Hematopoietic multipotent progenitor cell treated with erythropoietin and hydrocortisone succinate and interleukin-3 and kit ligand, for 6 days (in vitro differentiated cells): ENCODE measurements at regions not wholly inside any gene's neighbourhood (a gene's known extent, or its start where the extent isn't known, plus 50 kb on each side); places are given as distances from the start of the nearest gene placed in this dataset.

Experiments
- DNase-seq: peaks from one replicate; pipeline ENCODE4 v3.0.0-alpha.2; 2015

- DNase-seq: no peak
Measured at GRCh38 chr18:72342933-72343332, 201.2 kb downstream of the CBLN2 start.

GRCh38 chr18:72339976-72340375 lies 204.2 kb downstream of the CBLN2 start:
- no peak for DNase-seq

GRCh38 chr18:72336786-72337185 lies 207.4 kb downstream of the CBLN2 start:
- no peak for DNase-seq

- DNase-seq: no peak
Measured at GRCh38 chr18:72329533-72329932, 214.6 kb downstream of the CBLN2 start.

GRCh38 chr18:72325307-72325706 lies 218.8 kb downstream of the CBLN2 start:
- no peak for DNase-seq

- no peak for DNase-seq
Measured at GRCh38 chr18:72324677-72325076, 219.5 kb downstream of the CBLN2 start.

GRCh38 chr18:72316497-72316896 lies 227.6 kb downstream of the CBLN2 start:
- DNase-seq: no peak

GRCh38 chr18:72283148-72283925 lies 260.8 kb downstream of the CBLN2 start:
- DNase-seq: no peak

GRCh38 chr18:72273025-72273424 lies 271.1 kb downstream of the CBLN2 start:
- DNase-seq: no peak

GRCh38 chr18:72261590-72261989 lies 282.6 kb downstream of the CBLN2 start:
- DNase-seq: no peak

- DNase-seq: no peak
Measured at GRCh38 chr18:72246076-72246475, 298.1 kb downstream of the CBLN2 start.

- DNase-seq: no peak
Measured at GRCh38 chr18:72235422-72235821, 308.7 kb downstream of the CBLN2 start.

GRCh38 chr18:72233106-72233505 lies 311.0 kb downstream of the CBLN2 start:
- no peak for DNase-seq

GRCh38 chr18:72232644-72233043 lies 311.5 kb downstream of the CBLN2 start:
- no peak for DNase-seq

GRCh38 chr18:72225958-72226357 lies 318.2 kb downstream of the CBLN2 start:
- no peak for DNase-seq

GRCh38 chr18:72223733-72224132 lies 320.4 kb downstream of the CBLN2 start:
- DNase-seq: no peak

GRCh38 chr18:72208920-72209676 lies 335.0 kb downstream of the CBLN2 start:
- DNase-seq: no peak

GRCh38 chr18:72207280-72207679 lies 336.9 kb downstream of the CBLN2 start:
- DNase-seq: no peak

- no peak for DNase-seq
Measured at GRCh38 chr18:72206814-72207213, 337.3 kb downstream of the CBLN2 start.

- no peak for DNase-seq
Measured at GRCh38 chr18:72201032-72201431, 343.1 kb downstream of the CBLN2 start.

- DNase-seq: no peak
Measured at GRCh38 chr18:72197591-72197990, 346.6 kb downstream of the CBLN2 start.

- no peak for DNase-seq
Measured at GRCh38 chr18:72194072-72194471, 350.1 kb downstream of the CBLN2 start.

GRCh38 chr18:72187956-72188355 lies 356.2 kb downstream of the CBLN2 start:
- DNase-seq: no peak

- no peak for DNase-seq
Measured at GRCh38 chr18:72181241-72181764, 362.8 kb downstream of the CBLN2 start.
